NCI-H82 treated with DMSO at 0.1 percent for 48 hours (cell line): ENCODE measurements at regions not wholly inside any gene's neighbourhood (a gene's known extent, or its start where the extent isn't known, plus 50 kb on each side); places are given as distances from the start of the nearest gene placed in this dataset.
A peak's percentile ranks its signal among the peaks of the same experiment; 100 is the strongest.
"Not testable (repeated sequence)": the region's sequence is repeated elsewhere in the genome, so short reads cannot be mapped to it uniquely, and the experiment has no call there.

Experiments
- DNase-seq: peaks from one replicate; lab custom pipeline; 2025; ENCODE audit not compliant: unreplicated experiment; lab: John Stamatoyannopoulos, UW

- DNase-seq: no peak
These were observed 1979.9 kb upstream of the PRR20A start for GRCh38 chr13:55160867-55161266.

DNA sequence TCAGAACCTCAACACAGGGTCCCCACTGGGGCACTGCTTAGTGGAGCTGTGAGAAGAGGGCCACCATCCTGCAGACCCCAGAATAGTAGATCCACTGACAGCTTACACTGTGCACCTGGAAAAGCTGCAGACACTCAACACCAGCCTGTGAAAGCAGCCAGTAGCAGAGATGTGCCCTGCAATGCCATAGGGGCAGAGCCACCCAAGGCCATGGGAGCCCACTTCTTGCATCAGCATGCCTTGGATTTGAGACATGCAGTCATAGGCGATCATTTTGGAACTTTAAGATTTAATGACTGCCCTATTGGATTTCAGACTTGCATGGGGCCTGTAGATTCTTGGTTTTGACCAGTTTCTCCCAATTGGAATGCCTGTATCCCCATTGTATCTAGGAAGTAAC lies 1962.1 kb upstream of the PRR20A start:
- not testable (repeated sequence) for DNase-seq

DNA sequence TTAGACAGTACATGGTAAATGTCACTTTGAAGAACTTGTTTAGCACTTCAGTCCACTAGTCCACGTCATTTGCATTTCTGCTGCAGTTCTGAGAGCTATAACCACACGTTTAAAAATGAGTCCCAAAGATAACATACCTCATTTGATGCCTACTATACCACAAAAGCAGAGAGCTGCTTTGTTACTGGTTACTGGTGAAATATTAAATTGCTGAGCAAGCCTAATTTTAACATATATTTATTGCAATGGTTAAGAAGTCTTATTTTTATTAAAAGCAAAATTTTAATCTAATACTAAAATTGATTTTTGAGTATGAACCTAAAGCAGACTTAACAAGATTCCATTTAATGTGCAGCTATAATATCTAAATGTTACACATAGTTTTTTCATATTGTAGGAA lies 1949.7 kb upstream of the PRR20A start:
- DNase-seq: no peak

DNA sequence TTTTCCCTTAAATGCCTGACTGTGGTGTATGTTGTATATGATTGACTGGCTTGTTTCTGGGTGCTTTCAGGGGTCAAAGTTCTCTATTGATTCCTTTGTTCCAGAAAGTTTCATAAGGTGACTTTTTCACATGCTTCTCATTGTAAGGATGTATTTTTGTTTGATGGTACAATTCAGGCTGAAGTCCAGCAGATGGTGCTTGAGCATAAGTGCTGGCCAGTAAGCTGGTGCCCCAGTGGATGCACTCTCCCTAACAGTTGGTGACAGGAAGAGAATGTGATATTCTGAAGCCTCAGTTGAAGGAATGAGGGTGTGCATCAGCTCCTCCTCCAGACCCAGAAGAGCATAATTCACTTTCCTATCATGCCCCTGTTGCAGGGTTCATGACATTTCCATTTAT lies 1941.6 kb upstream of the PRR20A start:
- no peak for DNase-seq

- DNase-seq: peak; percentile 65
These were observed 1925.8 kb upstream of the PRR20A start for GRCh38 chr13:55214841-55215345.

DNA sequence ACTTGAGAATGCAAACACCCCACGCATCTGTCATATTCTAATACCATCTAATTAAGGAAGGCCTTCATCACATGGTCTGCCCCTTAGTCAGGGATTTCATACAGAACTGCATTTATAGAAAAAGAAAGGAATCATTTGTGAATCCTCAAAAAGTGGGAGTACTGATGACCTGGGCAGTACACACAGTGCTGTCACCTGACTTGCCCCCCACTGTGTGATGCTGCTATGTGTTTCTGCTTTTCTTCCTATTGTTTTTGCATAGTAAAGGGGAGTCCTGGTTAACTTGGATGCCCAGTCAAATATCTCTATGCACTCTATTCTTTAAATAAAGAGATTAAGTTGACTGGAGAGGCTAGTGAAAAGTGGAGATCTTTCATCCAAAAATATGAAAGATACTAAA lies 1921.2 kb upstream of the PRR20A start:
- no peak for DNase-seq

DNA sequence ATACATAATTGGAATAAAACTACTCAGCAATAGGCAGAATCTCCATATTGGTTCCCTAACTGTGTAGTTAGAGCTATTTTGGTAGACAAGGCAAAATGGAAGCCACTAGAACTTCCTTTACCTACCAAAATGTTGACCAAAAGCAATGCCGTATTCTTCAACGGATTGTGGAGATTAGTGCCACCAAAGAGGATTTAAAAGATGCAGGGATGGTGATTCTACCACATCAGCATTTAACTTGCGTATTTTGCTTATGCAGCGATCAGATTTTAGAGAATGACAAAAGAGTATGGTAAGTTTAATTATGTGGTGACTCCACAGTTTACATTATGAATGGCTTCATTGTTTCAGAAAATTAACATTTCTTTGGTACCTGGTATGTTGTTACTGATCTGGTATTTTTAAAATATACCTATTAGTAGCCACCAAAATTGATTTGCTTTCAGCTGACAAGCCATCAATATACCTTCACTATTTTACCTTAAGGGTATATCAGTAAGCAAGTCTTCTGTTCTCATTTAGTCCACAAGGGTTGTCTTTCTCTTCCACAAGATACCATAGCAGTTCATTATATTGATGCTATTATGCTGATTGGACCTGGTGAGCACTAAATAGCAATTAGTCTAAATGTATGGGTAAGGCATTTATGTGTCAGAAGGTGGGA lies 1910.7 kb upstream of the PRR20A start:
- no peak for DNase-seq

GRCh38 chr13:55230570-55230908 lies 1910.2 kb upstream of the PRR20A start:
- no peak for DNase-seq

DNA sequence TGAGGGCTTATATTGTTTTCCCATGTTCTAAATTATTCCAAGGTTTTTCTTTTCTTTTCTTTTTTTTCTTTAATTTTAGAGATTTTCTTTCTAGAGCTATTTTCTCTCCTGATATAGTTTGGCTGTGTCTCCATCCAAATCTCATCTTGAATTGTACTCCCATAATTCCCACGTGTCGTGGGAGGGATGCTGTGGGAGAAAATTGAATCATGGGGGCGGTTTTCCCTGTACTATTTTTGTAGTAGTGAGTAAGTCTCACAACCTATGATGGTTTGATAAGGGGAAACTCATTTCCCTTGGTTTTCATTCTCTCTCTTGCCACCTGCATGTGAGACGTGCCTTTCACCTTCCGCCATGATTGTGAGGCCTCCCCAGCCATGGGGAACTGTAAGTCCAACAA lies 1906.4 kb upstream of the PRR20A start:
- no peak for DNase-seq

DNA sequence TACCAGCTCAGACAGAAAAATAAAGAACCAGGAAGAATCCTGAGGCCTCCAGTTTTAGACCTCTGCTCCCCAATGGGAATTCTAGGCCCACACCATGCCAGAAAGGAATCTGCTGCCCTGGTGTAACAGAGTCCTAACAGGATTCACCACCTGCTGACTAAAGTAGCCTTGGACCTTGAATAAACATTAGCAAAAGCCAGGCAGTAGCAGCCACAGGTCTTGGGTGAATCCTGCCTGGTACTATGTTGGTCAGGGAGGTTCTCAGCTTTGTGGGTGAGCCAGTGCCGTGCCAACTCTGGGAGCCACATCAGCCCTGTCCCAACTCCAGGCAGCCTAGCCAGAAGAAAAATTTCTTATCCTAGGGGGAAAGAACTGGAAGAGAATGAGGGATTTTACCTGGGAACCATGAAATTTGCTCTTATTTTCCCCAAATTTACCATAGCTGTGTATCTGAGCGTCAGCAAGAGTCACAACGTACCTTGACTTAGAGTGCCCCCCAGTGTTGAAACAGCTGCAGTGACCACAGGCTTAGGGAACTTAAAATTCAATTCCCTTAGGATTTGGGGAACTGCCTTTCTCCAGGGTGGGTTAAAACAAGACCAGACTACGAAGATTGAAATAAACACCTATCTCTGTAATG lies 1895.6 kb upstream of the PRR20A start:
- no peak for DNase-seq

GRCh38 chr13:55255236-55255635 lies 1885.5 kb upstream of the PRR20A start:
- no peak for DNase-seq

GRCh38 chr13:55263045-55263444 lies 1877.7 kb upstream of the PRR20A start:
- no peak for DNase-seq

GRCh38 chr13:55266644-55267043 lies 1874.1 kb upstream of the PRR20A start:
- DNase-seq: no peak

- DNase-seq: no peak
These were observed 1842.5 kb upstream of the PRR20A start for GRCh38 chr13:55298201-55298600.

- DNase-seq: no peak
These were observed 1838.2 kb upstream of the PRR20A start for GRCh38 chr13:55302568-55302967.

DNA sequence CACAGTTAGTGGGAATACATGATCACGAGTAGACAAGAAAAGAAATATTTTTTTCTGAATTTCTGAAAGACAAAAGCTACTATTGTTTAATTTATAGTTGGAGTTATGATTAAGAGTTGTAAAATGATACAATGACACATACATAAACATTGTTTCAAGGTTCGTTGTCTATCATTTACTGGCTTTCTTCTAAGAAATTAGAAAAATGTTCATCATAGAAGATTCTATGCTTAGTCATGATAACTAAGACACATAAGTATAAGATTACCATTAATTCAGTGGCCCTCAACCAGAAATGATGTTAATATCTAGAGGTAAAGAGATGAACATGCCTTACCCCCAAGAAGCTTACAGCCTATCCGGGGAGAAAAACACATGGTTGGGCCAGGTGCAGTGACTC lies 1832.8 kb upstream of the PRR20A start:
- DNase-seq: no peak

- no peak for DNase-seq
These were observed 1798.8 kb upstream of the PRR20A start for GRCh38 chr13:55341891-55342290.

GRCh38 chr13:55345224-55345623 lies 1795.5 kb upstream of the PRR20A start:
- no peak for DNase-seq

- DNase-seq: no peak
These were observed 1793.2 kb upstream of the PRR20A start for GRCh38 chr13:55347528-55347927.

DNA sequence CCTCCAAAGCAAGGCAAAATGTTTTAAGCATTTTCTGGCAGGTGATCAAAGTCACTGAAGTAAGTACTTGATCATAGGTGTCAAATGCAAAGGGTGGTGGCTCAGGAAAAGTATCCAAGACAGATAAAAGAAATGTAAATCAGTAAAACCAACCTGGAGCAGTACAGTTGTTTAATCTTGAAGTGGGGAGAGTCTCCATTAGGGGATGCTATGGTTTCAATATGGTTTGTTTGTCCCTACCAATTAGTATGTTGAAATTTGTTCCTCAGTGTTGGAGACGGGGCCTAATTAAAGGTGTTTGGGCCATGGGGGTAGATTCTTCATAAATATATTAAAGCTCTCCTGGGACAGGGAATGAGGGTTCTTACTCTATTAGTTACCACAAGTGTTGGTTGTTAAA lies 1781.7 kb upstream of the PRR20A start:
- DNase-seq: no peak

- peak; percentile 78 for DNase-seq
These were observed 1779.6 kb upstream of the PRR20A start for GRCh38 chr13:55361141-55361540.

DNA sequence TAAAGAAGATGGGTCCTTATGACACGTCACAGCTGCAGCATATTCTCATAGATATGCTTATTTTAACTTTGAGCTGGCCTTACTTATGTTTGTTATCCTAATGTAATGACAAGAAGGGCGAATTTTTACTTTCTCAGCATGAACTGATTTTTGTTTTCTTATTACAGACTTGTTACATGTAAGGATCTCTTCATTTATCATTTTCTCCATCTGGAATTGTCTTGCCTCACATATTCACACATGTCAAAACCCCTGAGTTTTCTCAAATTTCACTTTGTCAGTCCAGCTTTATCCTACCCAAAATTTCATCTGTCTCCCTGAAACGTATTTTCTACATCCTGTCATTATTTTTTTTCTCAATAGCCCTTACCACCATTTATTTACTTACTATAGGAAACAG lies 1774.0 kb upstream of the PRR20A start:
- DNase-seq: no peak

DNA sequence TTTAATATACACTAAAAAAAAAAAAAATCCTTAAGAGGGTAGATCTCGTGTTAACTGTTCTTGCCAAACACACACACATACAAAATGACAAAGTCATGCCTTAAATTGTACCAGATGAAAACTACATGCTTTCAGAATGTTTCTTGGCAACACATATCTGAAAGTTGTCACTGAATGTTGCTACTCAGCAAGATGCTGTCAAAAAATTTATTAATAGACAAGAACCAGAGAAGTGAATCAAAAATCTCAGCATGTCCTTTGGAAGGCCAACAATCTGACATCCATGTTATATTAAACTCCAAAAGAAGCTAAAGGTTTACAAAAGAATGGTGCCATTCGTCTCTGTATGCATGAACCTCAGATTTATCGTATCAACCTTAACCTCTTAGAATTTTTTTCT lies 1746.2 kb upstream of the PRR20A start:
- no peak for DNase-seq
